ENCODE measurements at regions not wholly inside any gene's neighbourhood (a gene's known extent, or its start where the extent isn't known, plus 50 kb on each side); places are given as distances from the start of the nearest gene placed in this dataset.

GRCh38 chr17:13690806-13691205 lies 89.1 kb upstream of the HS3ST3A1 start:
- no peak for TF ChIP-seq POLR2A (IDR thresholded peaks at IDR 0.05; ENCODE audit: control extremely low read depth in 1 of 2, low read depth in 2 of 2, low read length in 2 of 2)
- TF ChIP-seq RAD21 (IDR thresholded peaks at IDR 0.05 in 1 of 2, conservative IDR thresholded peaks at IDR 0.05 in 1 of 2; ENCODE audit: low read depth in 2 of 2, low read length in 2 of 2) = no peak
- no peak for TF ChIP-seq CHD7 (IDR thresholded peaks at IDR 0.05; ENCODE audit: insufficient replicate concordance, low read length)
- TF ChIP-seq POLR2AphosphoS5 (IDR thresholded peaks at IDR 0.05; ENCODE audit: low read depth, low read length) = no peak
- TF ChIP-seq CTCF (IDR thresholded peaks at IDR 0.05; ENCODE audit: control extremely low read depth in 1 of 3, insufficient read depth in 1 of 3, low read depth in 1 of 3, low read length in 3 of 3) = no peak
- TF ChIP-seq ASH2L (IDR thresholded peaks at IDR 0.05; ENCODE audit: low read length) = no peak
- TF ChIP-seq JUND (IDR thresholded peaks at IDR 0.05; ENCODE audit: low read length) = no peak
- TF ChIP-seq USF2 (IDR thresholded peaks at IDR 0.05; ENCODE audit: low read length) = no peak
- TF ChIP-seq TAF1 (IDR thresholded peaks at IDR 0.05; ENCODE audit: low read depth, low read length) = no peak
- no peak for TF ChIP-seq CREB1 (IDR thresholded peaks at IDR 0.05)

Measured in H1 (cell line).